Body of pancreas (tissue), 4 donors: ENCODE measurements at regions not wholly inside any gene's neighbourhood (a gene's known extent, or its start where the extent isn't known, plus 50 kb on each side); places are given as distances from the start of the nearest gene placed in this dataset.

Experiments
- ATAC-seq: fragments of 150-250 bp; one replicate; pipeline ENCODE4 v1.9.1; 2016
- DNase-seq, 4 donors: peaks; one replicate each; pipeline ENCODE4 v3.0.0-alpha.2; 2019
- H3K27ac ChIP-seq, 4 donors: fragments of 200-600 bp; sonication (generic); 1 replicate in 3 of 4; 2 replicates in 1 of 4; pipeline versions ENCODE4 v1.5.1 to v1.6.1; 2016 to 2019; ENCODE audit warnings: mild to moderate bottlenecking in 1 of 4, mixed read lengths in 1 of 4, moderate library complexity in 1 of 4
- H3K27me3 ChIP-seq, 2 donors: fragments of 200-600 bp; sonication (generic); one replicate each; pipeline ENCODE4 v1.6.0; 2016; ENCODE audit warnings: mild to moderate bottlenecking in 1 of 2
- H3K36me3 ChIP-seq, 2 donors: fragments of 200-600 bp; sonication (generic); replicated peaks in 1 of 2; 2 replicates each; pipeline ENCODE4 v1.5.1; 2016; ENCODE audit warnings: low read depth in 2 of 2; ENCODE audit not compliant: insufficient read depth in 1 of 2
- H3K4me1 ChIP-seq: fragments of 200-600 bp; sonication (generic); one replicate; pipeline ENCODE4 v1.6.0; 2016
- H3K4me3 ChIP-seq, 2 donors: fragments of 200-600 bp; sonication (generic); 1 replicate in 1 of 2; 2 replicates in 1 of 2; pipeline ENCODE4 v1.5.1; 2016 to 2019
- H3K9me3 ChIP-seq, 3 donors: fragments of 200-600 bp; sonication (generic); 1 replicate in 2 of 3; 2 replicates in 1 of 3; pipeline ENCODE4 v1.5.1; 2016
- CTCF ChIP-seq, 7 experiments: fragments of 450-650 bp in 4 of 7; fragments of 200-600 bp in 3 of 7; sonication (generic) in 3 of 7; IDR thresholded peaks; one replicate each; pipeline ENCODE4 v1.5.1; 2016 to 2019; ENCODE audit warnings: antibody characterized with exemption in 7 of 7
- POLR2A ChIP-seq, 3 donors: fragments of 450-650 bp; IDR thresholded peaks; one replicate each; pipeline ENCODE4 v1.6.1; 2016; ENCODE audit warnings: antibody characterized with exemption in 3 of 3, mild to moderate bottlenecking in 2 of 3
- WGBS, 2 donors: methylation state at CpG; one replicate each; pipeline ENCODE4 v1.1.5; 2017; 5-methylcytosine and 5-hydroxymethylcytosine counted together
- intact Hi-C: fragments of 100-400 bp; cut with DNase I; formaldehyde crosslinking; loops from one replicate; pipeline ENCODE4 v1.15.1; 2023

DNA sequence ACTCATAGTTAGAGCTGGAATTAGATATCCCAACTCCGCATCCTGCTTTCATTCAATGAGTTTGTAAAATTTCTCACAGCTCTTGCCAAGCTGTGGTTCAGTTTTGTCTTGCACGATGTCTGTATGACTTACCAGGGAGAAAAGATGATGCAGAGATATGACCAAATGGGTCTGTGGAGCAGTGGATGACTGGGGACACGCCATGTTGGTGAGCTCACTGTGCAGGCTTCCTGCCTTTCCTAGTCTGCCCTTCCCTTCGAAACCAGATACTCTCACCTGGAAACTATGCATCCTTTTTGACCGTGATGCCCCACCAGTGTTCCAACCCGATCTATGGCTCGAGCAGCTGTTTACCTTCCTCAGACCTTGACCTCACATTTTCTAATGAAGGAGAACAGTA, 262.7 kb upstream of the BMP2 start:
- Histone ChIP-seq H3K27me3 (no peaks in the 10 kb centered on the region), H3K4me1 (no peaks in the 10 kb centered on the region), H3K36me3 (no peaks in the 10 kb centered on the region), H3K4me3 (no peak overlapping the region), H3K9me3 (no peaks in the 10 kb centered on the region), H3K27ac (no peak overlapping the region)
- WGBS, 2 donors = 68 to 76% methylated on average over 7 of the region's 7 CpGs
- intact Hi-C loops = no loop called here
- DNase-seq (no peak), ATAC-seq (no peak)
- TF ChIP-seq POLR2A (IDR thresholded peaks at IDR 0.05) (no peak), CTCF (IDR thresholded peaks at IDR 0.05) (no peak)

DNA sequence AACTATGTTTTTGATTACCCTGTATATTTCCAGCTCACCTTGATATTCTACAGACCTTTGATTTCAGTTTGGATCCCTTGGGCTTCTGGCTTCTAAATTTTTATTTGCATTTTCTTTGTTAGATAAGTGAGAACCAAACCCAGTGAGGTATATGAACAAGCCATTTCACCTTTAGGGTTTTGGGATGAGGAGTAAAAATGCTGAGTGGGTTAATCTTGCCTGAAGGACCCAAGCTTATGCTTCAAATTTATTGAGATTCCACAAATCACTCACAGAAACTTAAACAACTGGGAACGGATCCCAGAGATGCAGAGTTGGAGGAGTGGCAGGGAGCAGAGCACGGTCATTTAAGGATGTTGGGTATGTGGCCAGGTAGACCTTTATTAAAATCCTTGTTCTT, 263.3 kb upstream of the BMP2 start:
- Histone ChIP-seq H3K36me3 (no peaks in the 10 kb centered on the region), H3K27ac (no peak overlapping the region), H3K9me3 (no peaks in the 10 kb centered on the region), H3K4me3 (no peak overlapping the region), H3K27me3 (no peaks in the 10 kb centered on the region), H3K4me1 (no peaks in the 10 kb centered on the region)
- DNase-seq (no peak), ATAC-seq (no peak)
- 58 to 64% methylated on average over 2 of the region's 2 CpGs for WGBS, 2 donors
- TF ChIP-seq POLR2A (IDR thresholded peaks at IDR 0.05) = no peak
- intact Hi-C loops = no loop called here

- Histone ChIP-seq H3K4me1 (no peaks in the 10 kb centered on the region), H3K36me3 (no peaks in the 10 kb centered on the region), H3K9me3 (no peaks in the 10 kb centered on the region), H3K4me3 (no peak overlapping the region), H3K27ac (no peak overlapping the region), H3K27me3 (no peaks in the 10 kb centered on the region)
- WGBS, 2 donors = 70 to 87% methylated on average over 2 of the region's 2 CpGs
- ATAC-seq = no peak
- DNase-seq = no peak
- intact Hi-C loops = no loop called here
- TF ChIP-seq POLR2A (IDR thresholded peaks at IDR 0.05) = no peak
- TF ChIP-seq CTCF (IDR thresholded peaks at IDR 0.05) = no peak
Measured at GRCh38 chr20:6502999-6503398, 264.5 kb upstream of the BMP2 start.

GRCh38 chr20:6502219-6502618, 265.3 kb upstream of the BMP2 start:
- WGBS, 2 donors = 37 to 53% methylated on average over 2 of the region's 2 CpGs
- DNase-seq (no peak), ATAC-seq (no peak)
- Histone ChIP-seq H3K4me3 (no peak overlapping the region), H3K9me3 (no peaks in the 10 kb centered on the region), H3K27ac (no peak overlapping the region), H3K27me3 (no peaks in the 10 kb centered on the region), H3K4me1 (no peaks in the 10 kb centered on the region), H3K36me3 (no peaks in the 10 kb centered on the region)
- intact Hi-C loops = no loop called here
- TF ChIP-seq POLR2A (IDR thresholded peaks at IDR 0.05) (no peak), CTCF (IDR thresholded peaks at IDR 0.05) (no peak)

DNA sequence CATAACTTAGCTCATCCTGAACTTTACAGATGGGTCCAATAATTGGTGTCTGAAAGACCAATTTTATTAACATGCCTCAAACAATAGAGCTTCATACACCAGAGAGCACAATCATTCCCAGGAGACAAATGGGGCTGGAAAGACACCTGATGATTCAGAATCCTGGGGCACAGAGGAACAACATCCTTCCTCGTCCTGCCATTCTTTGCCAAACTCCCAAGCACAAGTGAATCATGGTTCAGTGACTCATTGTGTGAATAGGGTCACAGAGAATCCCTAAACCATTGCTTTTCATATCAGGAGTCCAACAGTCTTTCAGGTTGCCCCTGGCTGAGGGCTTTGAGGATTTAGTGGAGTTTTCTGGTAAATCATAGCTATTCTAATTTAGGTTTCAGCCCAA, 266.4 kb upstream of the BMP2 start:
- H3K36me3 ChIP-seq = no peaks in the 10 kb centered on the region
- 42 to 50% methylated on average over 1 of the region's 1 CpG for WGBS, 2 donors
- intact Hi-C loops = no loop called here
- no peak overlapping the region for H3K27ac ChIP-seq
- TF ChIP-seq CTCF (IDR thresholded peaks at IDR 0.05) (no peak), POLR2A (IDR thresholded peaks at IDR 0.05) (no peak)
- no peaks in the 10 kb centered on the region for H3K4me1 ChIP-seq
- H3K4me3 ChIP-seq = no peak overlapping the region
- no peaks in the 10 kb centered on the region for H3K27me3 ChIP-seq
- ATAC-seq (no peak), DNase-seq (no peak)
- H3K9me3 ChIP-seq = no peaks in the 10 kb centered on the region
